ENCODE measurements at regions not wholly inside any gene's neighbourhood (a gene's known extent, or its start where the extent isn't known, plus 50 kb on each side); places are given as distances from the start of the nearest gene placed in this dataset.

DNA sequence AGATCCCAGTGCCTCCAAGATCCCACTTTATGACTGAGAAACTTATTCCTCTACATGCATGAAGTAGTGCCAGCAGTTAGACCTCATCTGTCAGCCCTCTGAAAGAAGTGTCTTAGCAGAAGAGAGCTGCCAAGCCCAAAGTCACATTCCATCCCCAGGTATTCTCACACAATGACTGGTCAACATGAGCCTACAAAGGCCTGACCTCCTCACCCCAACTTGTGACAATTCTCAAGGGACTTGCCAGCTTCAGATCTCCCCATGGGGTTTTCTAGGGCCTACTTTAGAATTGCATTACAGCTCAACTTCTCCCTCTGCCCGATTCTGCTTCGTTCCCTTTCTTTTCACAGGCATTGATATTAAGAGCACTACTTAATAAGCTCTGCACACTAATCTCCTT, 393.8 kb upstream of the SLC30A5 start:
- Mint-ChIP-seq H3K4me1 (ENCODE audit: low read depth) (no peaks in the 10 kb centered on the region), H3K4me3 (no peak overlapping the region), H3K9me3 (peaks cover 5% of the 10 kb centered on the region), H3K36me3 (ENCODE audit: insufficient read depth) (no peaks in the 10 kb centered on the region), H3K27me3 (ENCODE audit: low read depth) (no peaks in the 10 kb centered on the region)
- DNase-seq (no peak), ATAC-seq (no peak)

DNA sequence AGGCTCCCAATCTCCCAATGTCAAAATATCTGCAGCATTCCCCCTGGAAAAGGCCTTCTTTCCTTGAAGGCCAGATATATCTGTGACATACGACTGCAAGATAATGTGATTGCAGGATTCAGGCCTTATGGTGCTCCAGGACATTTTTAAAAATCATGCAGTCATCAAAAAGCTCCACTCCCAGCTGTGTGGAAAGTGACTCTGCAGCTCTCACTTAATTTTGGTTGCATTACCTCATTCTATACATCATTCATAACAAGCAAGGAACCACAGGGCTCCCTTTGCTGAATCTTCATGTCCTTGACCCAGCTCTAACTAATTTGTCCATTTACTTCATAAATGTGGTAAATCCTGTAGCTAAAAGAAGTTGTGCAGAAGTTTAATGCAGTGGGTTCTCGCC, 386.2 kb upstream of the SLC30A5 start:
- ATAC-seq (no peak), DNase-seq (no peak)
- Mint-ChIP-seq H3K4me3 (no peak overlapping the region), H3K4me1 (ENCODE audit: low read depth) (peaks cover 24% of the 10 kb centered on the region), H3K36me3 (ENCODE audit: insufficient read depth) (no peaks in the 10 kb centered on the region), H3K27me3 (ENCODE audit: low read depth) (no peaks in the 10 kb centered on the region), H3K9me3 (no peaks in the 10 kb centered on the region)

- H3K4me3 Mint-ChIP-seq = no peak overlapping the region
- ATAC-seq (no peak), DNase-seq (no peak)
- no peaks in the 10 kb centered on the region for H3K9me3 Mint-ChIP-seq
- peaks cover 29% of the 10 kb centered on the region for H3K4me1 Mint-ChIP-seq (ENCODE audit: low read depth)
- no peaks in the 10 kb centered on the region for H3K27me3 Mint-ChIP-seq (ENCODE audit: low read depth)
- no peaks in the 10 kb centered on the region for H3K36me3 Mint-ChIP-seq (ENCODE audit: insufficient read depth)
These were observed 385.5 kb upstream of the SLC30A5 start for GRCh38 chr5:68708156-68708841.

- ATAC-seq (no peak), DNase-seq (no peak)
- H3K27me3 Mint-ChIP-seq (ENCODE audit: low read depth) = no peaks in the 10 kb centered on the region
- H3K4me1 Mint-ChIP-seq (ENCODE audit: low read depth) = peaks cover 32% of the 10 kb centered on the region
- H3K9me3 Mint-ChIP-seq = no peaks in the 10 kb centered on the region
- H3K36me3 Mint-ChIP-seq (ENCODE audit: insufficient read depth) = no peaks in the 10 kb centered on the region
- H3K4me3 Mint-ChIP-seq = no peak overlapping the region
These were observed 385.0 kb upstream of the SLC30A5 start for GRCh38 chr5:68708842-68709170.

DNA sequence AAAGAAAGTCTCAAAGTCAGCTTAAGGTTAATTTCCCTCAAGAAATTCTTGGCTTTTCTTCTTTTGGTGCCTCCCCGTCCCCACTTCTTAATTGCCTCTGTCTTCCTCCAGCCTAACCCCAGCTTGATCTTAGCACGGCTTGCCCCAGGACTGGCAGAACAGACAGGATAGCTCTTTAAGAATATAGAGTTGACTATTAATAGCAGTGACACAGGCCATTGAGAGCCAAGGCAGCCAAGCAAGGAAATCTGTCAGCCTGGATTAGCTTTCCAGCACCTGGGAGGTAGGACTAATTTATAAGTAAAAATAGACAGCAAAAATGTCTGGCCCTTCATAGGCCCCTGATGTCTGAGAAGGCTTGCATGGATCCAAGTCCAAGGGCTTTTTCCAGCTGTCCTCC, 384.6 kb upstream of the SLC30A5 start:
- no peaks in the 10 kb centered on the region for H3K9me3 Mint-ChIP-seq
- no peaks in the 10 kb centered on the region for H3K27me3 Mint-ChIP-seq (ENCODE audit: low read depth)
- H3K4me3 Mint-ChIP-seq = no peak overlapping the region
- ATAC-seq (no peak), DNase-seq (no peak)
- no peaks in the 10 kb centered on the region for H3K36me3 Mint-ChIP-seq (ENCODE audit: insufficient read depth)
- H3K4me1 Mint-ChIP-seq (ENCODE audit: low read depth) = peaks cover 32% of the 10 kb centered on the region

- no peaks in the 10 kb centered on the region for H3K36me3 Mint-ChIP-seq (ENCODE audit: insufficient read depth)
- DNase-seq (no peak), ATAC-seq (no peak)
- H3K27me3 Mint-ChIP-seq (ENCODE audit: low read depth) = no peaks in the 10 kb centered on the region
- H3K4me3 Mint-ChIP-seq = no peak overlapping the region
- peaks cover 32% of the 10 kb centered on the region for H3K4me1 Mint-ChIP-seq (ENCODE audit: low read depth)
- no peaks in the 10 kb centered on the region for H3K9me3 Mint-ChIP-seq
These were observed 383.3 kb upstream of the SLC30A5 start for GRCh38 chr5:68710514-68710913.

- no peaks in the 10 kb centered on the region for H3K27me3 Mint-ChIP-seq (ENCODE audit: low read depth)
- no peaks in the 10 kb centered on the region for H3K36me3 Mint-ChIP-seq (ENCODE audit: insufficient read depth)
- H3K4me3 Mint-ChIP-seq = peak overlapping the region; percentile 69
- no peak for DNase-seq
- peak; percentile 37 to 62 for ATAC-seq
- H3K9me3 Mint-ChIP-seq = no peaks in the 10 kb centered on the region
- H3K4me1 Mint-ChIP-seq (ENCODE audit: low read depth) = peaks cover 32% of the 10 kb centered on the region
These were observed 382.3 kb upstream of the SLC30A5 start for GRCh38 chr5:68711293-68712200.

DNA sequence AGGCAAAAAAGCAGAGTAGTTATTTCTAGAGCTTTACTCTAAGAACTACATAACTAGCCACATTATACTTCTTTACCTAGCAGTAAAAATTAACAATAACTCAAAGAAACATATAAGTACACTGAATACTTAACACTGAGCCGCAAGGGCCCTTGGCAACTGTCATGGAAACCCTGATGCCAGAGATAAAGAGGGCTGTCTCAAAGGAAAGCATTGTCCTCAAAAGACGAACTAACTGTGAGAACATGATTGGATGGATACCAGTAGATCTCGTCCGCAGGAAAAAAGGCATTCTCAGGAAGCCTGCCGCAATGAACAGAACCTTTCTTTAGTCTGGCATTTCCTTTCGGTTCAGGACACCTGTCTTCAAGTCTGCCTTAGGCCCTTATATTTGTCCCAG, 379.0 kb upstream of the SLC30A5 start:
- no peaks in the 10 kb centered on the region for H3K9me3 Mint-ChIP-seq
- no peaks in the 10 kb centered on the region for H3K27me3 Mint-ChIP-seq (ENCODE audit: low read depth)
- ATAC-seq (no peak), DNase-seq (no peak)
- H3K4me1 Mint-ChIP-seq (ENCODE audit: low read depth) = peaks cover 30% of the 10 kb centered on the region
- H3K36me3 Mint-ChIP-seq (ENCODE audit: insufficient read depth) = peaks cover 2% of the 10 kb centered on the region
- no peak overlapping the region for H3K4me3 Mint-ChIP-seq

DNA sequence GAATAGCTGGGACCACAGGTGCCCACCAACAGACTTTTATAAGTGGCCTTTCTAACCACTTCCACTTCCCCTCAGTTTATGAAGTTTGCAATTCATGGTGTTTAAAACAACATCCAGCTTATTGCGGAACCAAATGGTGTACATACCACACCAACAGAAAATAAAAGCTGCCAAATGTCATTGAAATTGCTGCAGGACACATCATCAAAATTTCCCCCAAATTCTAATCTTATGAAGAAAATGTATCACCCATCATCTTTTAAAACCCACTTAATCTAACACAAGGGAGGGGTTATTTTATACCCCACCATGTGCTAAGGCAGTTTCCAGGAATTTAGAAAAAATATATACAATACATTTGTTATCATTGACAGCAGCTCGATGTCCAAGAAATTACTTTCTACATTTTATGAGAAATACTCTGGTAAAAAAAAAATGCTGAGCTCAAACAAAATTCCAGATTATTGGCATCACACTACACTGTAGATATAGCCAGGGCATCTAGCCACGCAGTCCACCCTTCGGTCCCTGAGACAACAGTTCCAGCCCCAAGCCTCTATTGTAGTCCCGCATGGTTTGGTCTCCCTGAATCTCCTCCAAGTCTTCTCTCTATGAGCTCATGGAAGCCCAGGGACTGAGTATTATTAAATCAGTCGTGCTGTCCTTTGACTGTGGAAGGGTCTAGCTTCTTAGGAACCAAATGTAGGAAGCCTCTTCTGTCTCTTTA, 372.8 kb upstream of the SLC30A5 start:
- ATAC-seq (no peak), DNase-seq (no peak)
- Mint-ChIP-seq H3K27me3 (ENCODE audit: low read depth) (no peaks in the 10 kb centered on the region), H3K4me3 (no peak overlapping the region), H3K9me3 (peaks cover 4% of the 10 kb centered on the region), H3K4me1 (ENCODE audit: low read depth) (no peaks in the 10 kb centered on the region), H3K36me3 (ENCODE audit: insufficient read depth) (peaks cover 2% of the 10 kb centered on the region)

- Mint-ChIP-seq H3K27me3 (ENCODE audit: low read depth) (no peaks in the 10 kb centered on the region), H3K9me3 (peaks cover 4% of the 10 kb centered on the region), H3K36me3 (ENCODE audit: insufficient read depth) (peaks cover 2% of the 10 kb centered on the region), H3K4me1 (ENCODE audit: low read depth) (peaks cover 6% of the 10 kb centered on the region), H3K4me3 (no peak overlapping the region)
- DNase-seq = no peak
- no peak for ATAC-seq
These were observed 371.5 kb upstream of the SLC30A5 start for GRCh38 chr5:68722357-68722756.

DNA sequence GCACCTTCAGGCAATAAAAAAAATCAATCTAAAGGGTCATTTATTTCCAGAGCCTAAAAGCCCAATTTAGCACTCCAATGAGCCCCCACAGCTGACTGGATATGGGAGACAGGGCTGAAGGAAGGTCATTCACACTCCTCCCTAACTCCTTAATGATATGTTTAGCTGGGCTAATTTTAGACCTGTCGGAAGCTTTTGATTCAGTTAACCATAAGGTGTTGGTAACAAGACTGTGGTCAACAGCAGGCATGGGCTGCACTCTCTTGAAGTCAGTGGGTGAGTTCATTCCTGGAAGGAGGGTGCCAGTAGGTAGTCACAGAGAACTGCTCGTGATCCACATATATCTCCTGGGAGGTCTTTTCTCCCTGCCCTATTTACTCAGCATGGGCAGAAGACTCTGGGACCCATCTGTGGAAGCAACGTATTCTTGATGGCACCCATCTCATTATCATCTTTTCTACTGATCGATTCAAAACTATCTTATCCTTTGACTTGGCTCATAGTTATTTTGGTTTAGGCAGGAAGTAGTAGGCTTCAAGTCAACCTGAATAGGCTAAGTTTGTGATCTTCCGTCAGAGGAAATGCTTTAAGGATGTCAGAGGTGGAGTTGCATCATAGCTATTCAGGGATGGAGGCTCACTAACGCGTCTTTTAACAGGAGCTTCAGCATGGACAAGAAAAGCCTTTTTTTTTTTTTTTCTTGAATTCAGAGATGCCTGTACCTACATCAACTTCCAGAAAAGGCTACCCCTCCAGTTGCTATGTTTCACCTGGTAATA, 367.7 kb upstream of the SLC30A5 start:
- DNase-seq (no peak), ATAC-seq (no peak)
- peaks cover 4% of the 10 kb centered on the region for H3K9me3 Mint-ChIP-seq
- peaks cover 6% of the 10 kb centered on the region for H3K4me1 Mint-ChIP-seq (ENCODE audit: low read depth)
- no peaks in the 10 kb centered on the region for H3K27me3 Mint-ChIP-seq (ENCODE audit: low read depth)
- H3K36me3 Mint-ChIP-seq (ENCODE audit: insufficient read depth) = no peaks in the 10 kb centered on the region
- no peak overlapping the region for H3K4me3 Mint-ChIP-seq

DNA sequence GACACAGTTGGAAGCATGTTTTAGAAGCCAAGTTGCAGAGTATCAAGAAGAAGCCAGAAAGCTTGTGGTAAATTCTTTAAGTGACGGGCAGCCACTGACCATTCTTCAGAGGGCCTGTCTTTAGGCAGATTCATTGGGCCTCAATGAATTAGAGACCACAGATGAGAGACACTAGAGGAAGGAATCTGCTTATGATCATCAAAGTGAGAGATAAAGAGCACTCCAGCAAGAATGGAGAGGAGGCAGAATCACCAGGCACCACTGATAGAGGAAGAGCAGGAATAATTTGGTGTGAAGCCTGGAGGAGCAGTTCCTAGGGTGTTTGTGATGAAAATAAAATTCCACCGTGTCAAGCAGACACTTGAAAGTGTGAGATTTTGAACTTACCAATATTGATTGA, 365.9 kb upstream of the SLC30A5 start:
- no peaks in the 10 kb centered on the region for H3K27me3 Mint-ChIP-seq (ENCODE audit: low read depth)
- ATAC-seq (no peak), DNase-seq (no peak)
- no peaks in the 10 kb centered on the region for H3K36me3 Mint-ChIP-seq (ENCODE audit: insufficient read depth)
- H3K4me3 Mint-ChIP-seq = no peak overlapping the region
- peaks cover 4% of the 10 kb centered on the region for H3K9me3 Mint-ChIP-seq
- H3K4me1 Mint-ChIP-seq (ENCODE audit: low read depth) = peaks cover 9% of the 10 kb centered on the region

DNA sequence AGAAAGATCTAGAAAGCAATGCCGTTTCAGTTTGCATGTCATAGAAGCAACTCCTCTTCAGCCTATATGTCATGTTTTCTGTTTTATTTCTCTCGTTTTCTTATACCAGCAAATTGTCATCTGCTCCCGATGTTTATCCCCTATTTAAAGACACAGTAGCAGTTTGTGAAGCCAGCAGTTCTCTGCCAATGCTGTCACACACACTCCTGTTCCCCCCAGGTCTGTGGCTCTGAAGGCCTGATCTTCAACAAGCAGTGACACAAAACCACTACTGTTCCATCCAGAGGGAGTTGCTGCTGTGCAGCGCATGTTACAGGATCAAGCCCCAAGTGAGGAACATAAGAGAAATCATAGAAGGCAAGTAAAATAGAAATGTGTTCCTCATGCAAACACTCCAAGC, 364.1 kb upstream of the SLC30A5 start:
- H3K36me3 Mint-ChIP-seq (ENCODE audit: insufficient read depth) = no peaks in the 10 kb centered on the region
- DNase-seq = no peak
- H3K4me3 Mint-ChIP-seq = no peak overlapping the region
- H3K9me3 Mint-ChIP-seq = no peaks in the 10 kb centered on the region
- no peak for ATAC-seq
- H3K4me1 Mint-ChIP-seq (ENCODE audit: low read depth) = peaks cover 9% of the 10 kb centered on the region
- no peaks in the 10 kb centered on the region for H3K27me3 Mint-ChIP-seq (ENCODE audit: low read depth)
